Progenitor cell of endocrine pancreas (in vitro differentiated cells): ENCODE measurements at regions not wholly inside any gene's neighbourhood (a gene's known extent, or its start where the extent isn't known, plus 50 kb on each side); places are given as distances from the start of the nearest gene placed in this dataset.

ENCODE experiments used
- DNase-seq: peaks from one replicate; pipeline ENCODE4 v3.0.0; 2021; ENCODE audit warnings: low spot score; ENCODE audit not compliant: unreplicated experiment
- H3K27ac Mint-ChIP-seq: 2 replicates; pipeline ENCODE4 v1.8.0; 2021; ENCODE audit warnings: mild to moderate bottlenecking, moderate library complexity, mixed read lengths
- H3K27me3 Mint-ChIP-seq: 2 replicates; pipeline ENCODE4 v1.8.0; 2021; ENCODE audit warnings: mixed read lengths
- H3K36me3 Mint-ChIP-seq: 2 replicates; pipeline ENCODE4 v1.8.0; 2022; ENCODE audit warnings: mixed read lengths; ENCODE audit not compliant: insufficient read depth
- H3K4me1 Mint-ChIP-seq: 2 replicates; pipeline ENCODE4 v1.8.0; 2021; ENCODE audit warnings: low read depth, mixed read lengths
- H3K4me3 Mint-ChIP-seq: 2 replicates; pipeline ENCODE4 v1.8.0; 2021; ENCODE audit warnings: low read depth, mild to moderate bottlenecking, moderate library complexity, mixed read lengths
- H3K9me3 Mint-ChIP-seq: 2 replicates; pipeline ENCODE4 v1.8.0; 2021; ENCODE audit warnings: low read depth, mixed read lengths
- CTCF ChIP-seq: fragments of 200-600 bp; sonication (generic); IDR thresholded peaks from one replicate; pipeline ENCODE4 v1.5.0; 2021; ENCODE audit warnings: antibody characterized with exemption, mild to moderate bottlenecking; ENCODE audit not compliant: unreplicated experiment

DNA sequence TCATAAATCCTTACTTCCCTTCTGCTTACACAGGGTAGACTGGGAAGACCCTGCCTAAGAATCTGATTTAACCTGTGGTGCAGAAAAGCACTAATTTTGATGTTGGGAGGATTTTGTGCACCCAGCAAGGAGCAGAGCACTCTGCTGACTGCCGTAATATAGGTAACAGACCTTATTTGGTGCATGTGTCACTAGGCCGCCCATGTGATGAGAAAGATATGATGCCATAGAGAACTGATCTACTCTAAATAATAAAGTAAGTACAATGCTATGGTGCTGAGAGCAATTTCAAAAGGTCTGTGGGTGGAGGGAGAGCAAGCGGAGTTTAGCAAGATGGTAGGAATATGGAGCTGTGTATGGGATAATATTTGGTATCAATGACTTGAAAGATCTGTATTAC is 1663.6 kb upstream of the SEL1L start:
- Mint-ChIP-seq H3K4me1 (no peaks in the 10 kb centered on the region), H3K27ac (no peak overlapping the region), H3K4me3 (no peak overlapping the region), H3K27me3 (no peaks in the 10 kb centered on the region), H3K36me3 (no peaks in the 10 kb centered on the region), H3K9me3 (no peaks in the 10 kb centered on the region)
- no peak for DNase-seq
- no peak for TF ChIP-seq CTCF

DNA sequence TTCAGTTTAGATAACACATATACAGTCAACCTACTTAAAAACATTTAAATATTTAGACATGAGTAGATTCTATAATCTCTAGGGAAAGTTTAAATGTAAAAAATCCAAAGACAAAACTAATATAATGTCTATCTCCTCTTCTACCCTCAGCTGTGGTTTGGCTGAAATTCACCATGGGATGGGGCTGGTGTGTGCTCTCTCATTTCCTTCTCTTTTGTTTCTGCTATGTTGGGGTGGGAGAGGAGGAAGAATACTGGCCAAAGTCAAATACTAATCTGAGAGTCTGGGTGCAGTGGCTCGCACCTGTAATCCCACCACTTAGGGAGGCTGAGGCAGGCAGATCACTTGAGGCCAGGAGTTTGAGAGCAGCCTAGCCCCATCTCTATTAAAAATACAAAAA is 1673.9 kb upstream of the SEL1L start:
- Mint-ChIP-seq H3K27me3 (no peaks in the 10 kb centered on the region), H3K4me3 (no peak overlapping the region), H3K27ac (no peak overlapping the region), H3K4me1 (peaks cover 4% of the 10 kb centered on the region), H3K36me3 (no peaks in the 10 kb centered on the region), H3K9me3 (no peaks in the 10 kb centered on the region)
- no peak for DNase-seq
- TF ChIP-seq CTCF = no peak

DNA sequence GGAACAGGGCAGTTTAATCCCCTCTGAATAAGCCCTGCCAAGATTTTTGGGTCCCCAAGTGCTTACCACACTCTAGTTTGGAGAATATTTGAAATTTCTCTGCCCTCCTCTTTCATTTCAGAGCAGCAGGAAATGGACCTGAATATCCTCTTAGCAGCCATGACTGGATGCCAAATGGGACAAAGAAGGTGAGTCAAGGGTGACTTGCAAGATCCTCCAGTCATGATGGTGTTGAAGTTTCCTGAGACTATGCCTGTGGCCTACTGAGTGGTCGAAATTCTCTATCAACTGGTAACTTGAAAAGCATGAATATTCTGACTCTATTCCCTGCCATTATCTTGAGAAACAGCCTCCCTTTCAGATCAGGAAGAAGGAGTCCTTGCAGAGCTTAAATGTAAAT is 1674.7 kb upstream of the SEL1L start:
- H3K4me3 Mint-ChIP-seq = no peak overlapping the region
- TF ChIP-seq CTCF = no peak
- H3K9me3 Mint-ChIP-seq = no peaks in the 10 kb centered on the region
- H3K36me3 Mint-ChIP-seq = no peaks in the 10 kb centered on the region
- H3K27ac Mint-ChIP-seq = no peak overlapping the region
- H3K27me3 Mint-ChIP-seq = no peaks in the 10 kb centered on the region
- peaks cover 4% of the 10 kb centered on the region for H3K4me1 Mint-ChIP-seq
- DNase-seq = no peak

DNA sequence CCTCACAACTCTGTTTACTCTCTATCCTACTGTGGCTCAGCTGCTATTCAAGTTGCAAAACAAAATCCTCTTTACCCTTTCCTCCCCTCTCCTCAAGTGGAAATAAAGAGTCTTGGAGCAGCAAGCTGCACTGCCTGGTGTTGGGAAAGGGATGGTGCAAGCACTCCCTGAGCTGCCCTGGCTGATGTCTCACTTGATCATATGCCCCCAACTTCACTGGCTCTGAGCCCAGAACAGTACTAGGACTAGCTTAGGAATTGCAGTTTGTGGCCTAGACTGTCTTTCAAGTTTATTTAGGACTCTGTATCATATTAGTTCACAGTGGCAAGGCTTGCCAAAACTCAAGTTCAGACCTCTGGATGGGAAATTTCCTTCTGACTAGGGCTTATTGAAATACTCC is 1683.8 kb upstream of the SEL1L start:
- Mint-ChIP-seq H3K27me3 (no peaks in the 10 kb centered on the region), H3K4me1 (no peaks in the 10 kb centered on the region), H3K4me3 (no peak overlapping the region)

DNA sequence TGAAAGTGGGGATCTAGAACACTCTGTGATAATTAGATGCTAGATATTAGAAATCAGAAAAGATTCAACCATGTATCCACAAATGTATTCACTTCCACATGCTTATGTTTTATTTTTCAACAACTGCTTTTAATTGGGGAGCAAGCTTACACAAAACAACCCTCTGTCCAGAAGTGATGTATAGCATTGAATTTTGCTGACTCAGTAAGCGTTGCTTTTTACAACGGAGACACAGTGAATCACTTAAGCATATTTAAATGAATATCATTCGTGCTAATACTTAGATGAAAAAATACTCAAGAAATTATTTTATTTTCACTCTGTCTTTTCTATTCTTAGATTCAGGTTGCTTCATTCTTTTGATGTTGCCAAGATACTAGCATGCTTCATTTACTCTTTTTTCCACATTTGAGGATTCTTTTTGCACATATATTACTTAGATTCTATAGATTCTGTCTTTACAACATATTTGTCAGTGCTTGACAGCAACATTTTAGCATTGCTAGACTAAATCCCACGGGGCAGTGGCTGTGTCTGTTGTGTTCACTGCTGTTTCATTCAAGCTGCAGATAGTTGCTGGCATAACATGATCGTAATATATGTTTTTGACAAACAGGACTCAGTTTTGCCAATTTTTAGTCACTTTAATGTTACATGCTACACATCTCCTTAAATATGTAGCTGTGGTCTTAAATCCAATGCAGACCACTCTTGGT is 1714.4 kb upstream of the SEL1L start:
- Mint-ChIP-seq H3K36me3 (peaks cover 1% of the 10 kb centered on the region), H3K4me3 (no peak overlapping the region), H3K27ac (no peak overlapping the region)

More for the DNA sequence above, 1683.8 kb upstream of the SEL1L start:
- H3K36me3 Mint-ChIP-seq = no peaks in the 10 kb centered on the region
- H3K27ac Mint-ChIP-seq = no peak overlapping the region
- no peak for TF ChIP-seq CTCF
- no peaks in the 10 kb centered on the region for H3K9me3 Mint-ChIP-seq
- DNase-seq = no peak

More for the DNA sequence above, 1714.4 kb upstream of the SEL1L start:
- no peaks in the 10 kb centered on the region for H3K27me3 Mint-ChIP-seq
- TF ChIP-seq CTCF = no peak
- peaks cover 10% of the 10 kb centered on the region for H3K4me1 Mint-ChIP-seq
- no peak for DNase-seq
- H3K9me3 Mint-ChIP-seq = peaks cover 7% of the 10 kb centered on the region
